ENCODE measurements at regions not wholly inside any gene's neighbourhood (a gene's known extent, or its start where the extent isn't known, plus 50 kb on each side); places are given as distances from the start of the nearest gene placed in this dataset.

DNA sequence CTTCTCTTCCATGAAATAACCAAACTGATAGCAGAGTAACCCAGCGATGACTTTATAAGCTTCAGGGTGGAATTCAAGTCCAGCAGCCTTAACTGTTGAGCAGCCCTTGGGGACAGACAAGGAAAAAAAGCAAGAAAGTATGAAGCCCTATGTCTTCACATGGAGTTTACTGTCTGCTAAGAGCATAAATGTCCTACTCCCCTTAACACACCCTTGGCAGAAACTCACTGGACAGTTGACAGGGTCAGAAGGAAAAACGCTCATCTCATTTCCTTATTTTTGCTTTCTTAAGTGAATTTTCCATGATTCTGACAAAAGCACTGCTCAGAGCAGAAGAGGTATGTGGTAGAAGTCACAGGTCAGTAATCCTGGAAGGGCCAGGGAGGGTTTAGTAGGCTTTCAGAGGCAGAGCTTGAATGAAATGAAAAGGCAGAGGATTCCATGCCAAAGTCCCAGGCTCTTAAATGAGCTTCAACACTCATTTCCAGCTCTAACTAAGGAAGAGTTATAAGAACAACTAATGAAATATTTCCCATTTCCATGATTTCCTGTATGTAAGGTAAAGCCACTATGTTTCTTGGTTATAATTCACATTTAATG, 683.3 kb upstream of the KLHL29 start:
- DNase-seq = no peak

DNA sequence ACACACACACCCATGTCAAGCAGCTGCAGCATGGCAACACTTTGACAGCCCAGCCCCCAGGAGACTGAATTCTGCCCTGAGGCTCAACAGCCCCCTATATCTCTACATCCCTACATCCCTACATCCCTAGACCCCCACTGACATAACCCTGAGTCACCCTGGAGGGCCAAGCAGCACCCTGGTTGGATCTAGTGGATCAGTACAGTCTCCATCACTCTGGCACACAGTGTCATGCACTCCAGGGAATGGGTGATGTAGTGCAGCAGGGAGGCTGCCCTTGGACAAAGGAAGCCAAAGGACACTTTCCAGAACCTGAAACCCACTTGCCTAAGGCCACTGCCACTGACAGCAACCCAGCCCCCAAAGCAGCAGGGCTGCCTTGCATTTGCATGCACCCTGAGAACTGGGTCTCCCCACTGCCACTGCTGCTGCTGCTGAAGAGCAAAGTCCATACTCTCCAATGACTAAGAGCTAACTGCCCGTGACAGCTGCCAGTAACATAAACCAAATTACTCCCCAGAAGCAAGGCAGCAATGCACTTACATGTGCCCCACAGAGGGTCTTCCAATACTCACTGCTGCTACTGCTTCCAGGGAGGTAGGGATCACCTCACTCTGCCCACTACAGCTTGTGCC, 681.6 kb upstream of the KLHL29 start:
- no peak for DNase-seq

GRCh38 chr2:22719396-22719795, 665.6 kb upstream of the KLHL29 start:
- DNase-seq = no peak

GRCh38 chr2:22729466-22729865, 655.5 kb upstream of the KLHL29 start:
- DNase-seq = no peak

- no peak for DNase-seq
Measured at GRCh38 chr2:22734373-22735045, 650.5 kb upstream of the KLHL29 start.

GRCh38 chr2:22737144-22737543, 647.8 kb upstream of the KLHL29 start:
- no peak for DNase-seq

GRCh38 chr2:22741216-22741615, 643.8 kb upstream of the KLHL29 start:
- no peak for DNase-seq

DNA sequence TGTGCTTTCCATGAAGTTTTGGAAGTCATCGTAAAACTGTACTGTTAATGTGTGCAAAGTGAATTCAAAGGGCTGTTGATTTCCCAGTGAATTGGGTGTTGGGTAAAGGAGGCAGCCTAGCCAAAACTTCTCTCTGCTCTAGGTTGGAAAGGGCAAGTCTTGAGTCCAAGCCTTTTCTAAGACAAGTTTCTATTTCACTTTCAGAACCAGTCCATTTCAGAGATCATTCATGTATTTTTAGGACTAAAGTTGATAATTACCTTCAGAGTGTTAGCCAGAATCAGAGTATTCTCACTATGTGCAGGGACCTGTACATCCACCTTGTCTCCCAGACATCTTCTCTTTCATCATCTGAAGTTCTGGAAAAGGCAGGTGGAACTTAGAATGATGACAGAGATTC, 636.1 kb upstream of the KLHL29 start:
- no peak for DNase-seq

DNA sequence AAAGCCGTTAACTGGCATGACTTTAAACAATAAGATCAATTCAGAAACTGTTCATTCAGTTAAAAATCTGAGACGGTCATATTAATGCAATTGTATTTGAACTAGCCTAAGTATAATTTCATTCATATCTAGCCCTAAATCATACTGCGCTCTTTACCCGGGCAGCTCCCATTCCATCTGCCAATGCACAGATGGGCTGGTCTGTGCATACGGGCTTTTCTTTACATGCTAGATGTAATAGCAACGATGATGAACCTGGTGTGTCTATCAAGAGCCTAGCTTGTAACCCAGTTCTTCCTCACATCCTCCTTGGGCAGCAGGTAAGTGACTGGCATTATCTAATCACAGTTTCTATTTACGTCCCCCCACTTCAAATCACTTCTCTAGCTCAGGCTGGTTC, 631.5 kb upstream of the KLHL29 start:
- peak; percentile 96 for DNase-seq

- no peak for DNase-seq
Measured at GRCh38 chr2:22756276-22757043, 628.5 kb upstream of the KLHL29 start.

- no peak for DNase-seq
Measured at GRCh38 chr2:22769497-22769896, 615.5 kb upstream of the KLHL29 start.

DNA sequence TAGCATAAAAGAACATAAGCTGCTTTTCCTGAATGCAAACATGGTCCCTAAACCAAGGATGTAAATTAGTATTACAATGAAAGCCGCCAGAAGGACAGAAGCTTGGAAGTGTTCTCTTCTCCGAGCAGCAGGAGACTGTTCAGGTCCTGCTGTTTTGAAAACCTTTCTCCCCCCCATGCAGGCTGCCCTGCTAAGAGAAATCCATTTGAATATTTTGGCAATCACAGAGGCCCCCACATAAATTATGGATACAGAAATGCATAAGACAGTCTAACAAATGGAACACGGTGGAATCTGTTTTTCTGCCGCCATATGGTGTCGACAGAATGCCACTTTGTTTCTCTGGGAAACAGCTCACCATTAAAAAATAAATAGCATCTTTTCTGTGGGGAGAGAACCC, 600.4 kb upstream of the KLHL29 start:
- peak; percentile 92 for DNase-seq

GRCh38 chr2:22786817-22787216, 598.2 kb upstream of the KLHL29 start:
- no peak for DNase-seq

DNA sequence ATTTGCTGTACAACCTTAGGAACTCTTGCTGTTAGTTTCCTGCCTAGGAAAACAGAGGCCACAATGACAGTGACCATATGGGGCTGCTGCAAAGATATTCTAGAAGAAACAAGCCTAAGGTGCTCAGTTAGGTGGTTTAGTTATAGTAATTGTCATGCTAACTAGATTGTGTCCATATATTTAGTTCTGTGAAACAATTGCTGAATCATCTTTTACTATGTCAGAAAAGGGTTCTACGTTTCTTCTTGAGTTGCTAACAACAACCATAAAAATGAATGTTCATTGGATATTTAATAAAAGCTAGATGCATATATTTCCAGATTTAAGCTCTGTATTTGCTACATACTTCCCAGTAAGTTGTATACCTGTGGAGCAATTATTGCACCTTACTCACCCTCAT, 597.2 kb upstream of the KLHL29 start:
- DNase-seq = no peak

DNA sequence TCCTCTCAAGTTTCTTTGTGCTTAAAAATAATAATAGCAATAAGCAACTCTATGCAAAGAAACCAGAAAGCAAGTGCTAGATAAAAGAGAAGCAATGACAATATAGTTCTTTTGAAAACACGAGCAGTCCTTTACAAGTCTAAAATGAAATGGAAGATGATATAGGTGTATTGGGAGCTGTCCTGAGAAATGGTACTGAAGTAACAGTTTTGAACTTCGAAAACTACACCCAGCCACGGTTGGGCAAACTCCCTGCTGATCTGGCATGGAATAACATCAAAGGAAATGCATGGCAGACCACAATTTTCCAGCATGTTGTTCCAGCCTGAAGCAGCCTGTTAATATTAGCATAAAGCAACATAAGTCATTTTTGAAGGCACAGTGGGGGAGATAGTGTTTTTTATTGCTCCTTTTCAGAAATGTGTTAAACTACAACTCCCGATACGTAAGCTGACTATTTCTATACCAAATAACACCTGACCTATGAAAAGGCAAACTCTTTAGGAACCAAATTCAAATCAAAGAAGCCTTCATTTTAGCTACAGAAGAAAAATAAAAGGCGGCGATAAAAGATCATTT, 596.1 kb upstream of the KLHL29 start:
- DNase-seq = peak; percentile 54

- peak; percentile 46 for DNase-seq
Measured at GRCh38 chr2:22795287-22795866, 589.6 kb upstream of the KLHL29 start.

DNA sequence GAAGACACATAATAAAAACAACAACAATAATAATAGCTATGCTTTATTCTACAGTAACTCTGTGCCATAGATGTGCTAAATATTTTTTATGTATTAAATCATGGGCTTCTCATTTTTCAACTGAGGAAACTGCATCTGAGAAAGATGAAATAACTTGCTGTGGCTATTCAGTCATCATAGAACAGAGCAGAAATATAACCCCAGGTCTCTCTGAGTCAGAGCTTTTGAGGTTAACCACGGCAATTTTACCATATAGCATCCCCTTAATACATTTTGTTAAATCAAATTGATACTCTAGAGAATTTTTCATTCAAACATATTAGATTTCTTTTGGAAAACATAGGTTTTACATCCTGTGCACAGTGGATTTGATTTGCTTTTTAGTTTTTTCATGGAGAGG, 586.6 kb upstream of the KLHL29 start:
- DNase-seq = no peak

- peak; percentile 96 for DNase-seq
Measured at GRCh38 chr2:22800412-22800811, 584.6 kb upstream of the KLHL29 start.

DNA sequence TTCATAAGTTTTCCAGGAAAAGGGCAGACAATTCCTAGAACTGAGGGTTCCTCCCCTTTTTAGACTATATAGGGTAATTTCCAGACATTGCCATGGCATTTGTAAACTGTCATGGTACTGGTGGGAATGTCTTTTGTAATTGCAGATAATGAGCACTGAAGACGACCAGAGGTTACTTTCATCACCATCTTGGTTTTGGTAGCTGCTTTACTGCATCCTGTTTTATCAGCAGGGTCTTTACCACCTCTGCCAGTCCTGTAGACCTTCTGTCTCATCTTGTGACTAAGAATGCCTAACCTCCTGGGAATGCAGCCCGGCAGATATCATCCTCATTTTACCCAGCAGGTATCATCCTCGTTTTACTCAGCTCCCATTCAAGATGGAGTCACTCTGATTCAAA, 583.9 kb upstream of the KLHL29 start:
- peak; percentile 37 for DNase-seq

GRCh38 chr2:22801970-22802369, 583.0 kb upstream of the KLHL29 start:
- peak; percentile 52 for DNase-seq

- peak; percentile 26 for DNase-seq
Measured at GRCh38 chr2:22807872-22808271, 577.1 kb upstream of the KLHL29 start.

DNA sequence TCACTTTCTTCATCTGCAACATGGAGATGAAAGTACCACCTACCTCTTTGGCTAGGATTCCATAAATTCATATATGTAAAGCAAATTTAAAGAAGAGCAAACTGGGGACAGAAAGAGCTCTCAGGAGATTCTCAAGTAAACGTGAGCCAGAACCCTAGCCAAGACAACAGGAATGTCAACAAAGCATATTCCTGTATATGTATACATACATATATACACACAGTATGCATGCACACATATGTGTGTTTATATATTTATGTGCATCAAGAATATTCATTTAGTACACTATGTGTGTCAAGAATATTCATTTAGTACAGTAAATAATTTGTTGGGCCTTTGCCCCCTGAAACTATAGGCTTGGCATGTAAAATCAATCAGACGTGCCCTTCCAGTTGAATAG, 574.4 kb upstream of the KLHL29 start:
- no peak for DNase-seq

DNA sequence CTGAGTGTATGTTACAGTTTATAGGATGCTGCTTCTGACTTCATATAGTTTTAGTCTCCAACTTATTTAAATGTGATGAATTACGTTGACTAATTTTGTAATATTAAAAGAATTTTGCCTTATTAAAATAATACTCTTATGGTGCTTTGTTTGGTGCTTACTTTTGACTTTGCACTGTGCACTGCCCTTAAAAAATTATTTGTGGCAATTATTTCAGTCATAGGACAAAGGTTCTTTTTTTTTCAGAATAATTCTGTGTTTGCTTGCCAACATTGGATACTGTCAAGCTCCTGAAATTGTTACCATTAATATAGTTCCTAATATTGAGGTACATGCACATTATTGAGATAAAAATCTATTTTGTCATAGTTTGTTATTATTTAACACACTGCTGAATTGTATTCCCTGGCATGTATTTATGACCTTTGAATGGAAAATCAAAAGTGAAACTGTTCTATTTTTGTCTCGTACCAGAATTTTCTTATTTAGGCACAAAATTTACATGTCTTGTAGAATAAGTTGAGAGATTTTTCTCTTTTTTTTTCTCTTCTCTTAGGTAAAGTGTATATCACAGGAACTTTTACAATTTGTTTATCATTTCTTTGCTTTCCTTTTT, 572.8 kb upstream of the KLHL29 start:
- DNase-seq = no peak

All from NCI-H2171 treated with DMSO at 0.1 percent for 48 hours (cell line).